ENCODE measurements at regions not wholly inside any gene's neighbourhood (a gene's known extent, or its start where the extent isn't known, plus 50 kb on each side); places are given as distances from the start of the nearest gene placed in this dataset.

GRCh38 chr10:4569151-4569550, 256.9 kb upstream of the AKR1E2 start:
- no peak for DNase-seq (ENCODE audit: low spot score)
- Histone ChIP-seq H3K4me1 (ENCODE audit: control insufficient read depth in 4 of 4, insufficient read depth in 4 of 4, low read length in 3 of 4) (no peaks in the 10 kb centered on the region), H3K9me3 (ENCODE audit: control insufficient read depth in 4 of 4, low read length in 3 of 4) (no peaks in the 10 kb centered on the region), H3K9ac (ENCODE audit: low read depth in 1 of 2, low read length in 2 of 2) (no peak overlapping the region), H3K36me3 (ENCODE audit: control insufficient read depth in 4 of 4, insufficient read depth in 3 of 4, low read depth in 1 of 4, low read length in 3 of 4) (no peaks in the 10 kb centered on the region), H3K27ac (ENCODE audit: low read depth in 1 of 2, low read length in 2 of 2) (no peak overlapping the region), H3K4me3 (ENCODE audit: low read depth in 1 of 3, low read length in 3 of 3) (no peak overlapping the region), H3K27me3 (ENCODE audit: control insufficient read depth in 4 of 4, insufficient read depth in 4 of 4, low read length in 3 of 4) (no peaks in the 10 kb centered on the region)
- TF ChIP-seq NR2F2 (IDR thresholded peaks at IDR 0.05) = no peak
- TF ChIP-seq, protein P1, sequence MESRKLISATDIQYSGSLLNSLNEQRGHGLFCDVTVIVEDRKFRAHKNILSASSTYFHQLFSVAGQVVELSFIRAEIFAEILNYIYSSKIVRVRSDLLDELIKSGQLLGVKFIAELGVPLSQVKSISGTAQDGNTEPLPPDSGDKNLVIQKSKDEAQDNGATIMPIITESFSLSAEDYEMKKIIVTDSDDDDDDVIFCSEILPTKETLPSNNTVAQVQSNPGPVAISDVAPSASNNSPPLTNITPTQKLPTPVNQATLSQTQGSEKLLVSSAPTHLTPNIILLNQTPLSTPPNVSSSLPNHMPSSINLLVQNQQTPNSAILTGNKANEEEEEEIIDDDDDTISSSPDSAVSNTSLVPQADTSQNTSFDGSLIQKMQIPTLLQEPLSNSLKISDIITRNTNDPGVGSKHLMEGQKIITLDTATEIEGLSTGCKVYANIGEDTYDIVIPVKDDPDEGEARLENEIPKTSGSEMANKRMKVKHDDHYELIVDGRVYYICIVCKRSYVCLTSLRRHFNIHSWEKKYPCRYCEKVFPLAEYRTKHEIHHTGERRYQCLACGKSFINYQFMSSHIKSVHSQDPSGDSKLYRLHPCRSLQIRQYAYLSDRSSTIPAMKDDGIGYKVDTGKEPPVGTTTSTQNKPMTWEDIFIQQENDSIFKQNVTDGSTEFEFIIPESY (IDR thresholded peaks at IDR 0.05) = no peak
- no peak for TF ChIP-seq CTCF (IDR thresholded peaks at IDR 0.05; ENCODE audit: low read depth, low read length, missing input control)
- TF ChIP-seq, protein P2, sequence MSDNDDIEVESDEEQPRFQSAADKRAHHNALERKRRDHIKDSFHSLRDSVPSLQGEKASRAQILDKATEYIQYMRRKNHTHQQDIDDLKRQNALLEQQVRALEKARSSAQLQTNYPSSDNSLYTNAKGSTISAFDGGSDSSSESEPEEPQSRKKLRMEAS (IDR thresholded peaks at IDR 0.05) = no peak
- 44% methylated on average over 3 of the region's 3 CpGs for WGBS

- Histone ChIP-seq H3K9ac (ENCODE audit: low read depth in 1 of 2, low read length in 2 of 2) (no peak overlapping the region), H3K27me3 (ENCODE audit: control insufficient read depth in 4 of 4, insufficient read depth in 4 of 4, low read length in 3 of 4) (no peaks in the 10 kb centered on the region), H3K4me1 (ENCODE audit: control insufficient read depth in 4 of 4, insufficient read depth in 4 of 4, low read length in 3 of 4) (no peaks in the 10 kb centered on the region), H3K27ac (ENCODE audit: low read depth in 1 of 2, low read length in 2 of 2) (no peak overlapping the region), H3K36me3 (ENCODE audit: control insufficient read depth in 4 of 4, insufficient read depth in 3 of 4, low read depth in 1 of 4, low read length in 3 of 4) (no peaks in the 10 kb centered on the region), H3K9me3 (ENCODE audit: control insufficient read depth in 4 of 4, low read length in 3 of 4) (no peaks in the 10 kb centered on the region), H3K4me3 (ENCODE audit: low read depth in 1 of 3, low read length in 3 of 3) (no peak overlapping the region)
- TF ChIP-seq, protein P1 (IDR thresholded peaks at IDR 0.05) = no peak
- TF ChIP-seq FOXA1 (IDR thresholded peaks at IDR 0.05) (no peak), EGR1 (IDR thresholded peaks at IDR 0.05; ENCODE audit: low read depth in 2 of 2) (no peak), RXRA (IDR thresholded peaks at IDR 0.05) (no peak), NR2F2 (IDR thresholded peaks at IDR 0.05) (no peak)
- TF ChIP-seq, protein P2 (IDR thresholded peaks at IDR 0.05) = no peak
- 77% methylated on average over 4 of the region's 4 CpGs for WGBS
- no peak for DNase-seq (ENCODE audit: low spot score)
Observed at GRCh38 chr10:4568731-4569130, 257.3 kb upstream of the AKR1E2 start.

DNA sequence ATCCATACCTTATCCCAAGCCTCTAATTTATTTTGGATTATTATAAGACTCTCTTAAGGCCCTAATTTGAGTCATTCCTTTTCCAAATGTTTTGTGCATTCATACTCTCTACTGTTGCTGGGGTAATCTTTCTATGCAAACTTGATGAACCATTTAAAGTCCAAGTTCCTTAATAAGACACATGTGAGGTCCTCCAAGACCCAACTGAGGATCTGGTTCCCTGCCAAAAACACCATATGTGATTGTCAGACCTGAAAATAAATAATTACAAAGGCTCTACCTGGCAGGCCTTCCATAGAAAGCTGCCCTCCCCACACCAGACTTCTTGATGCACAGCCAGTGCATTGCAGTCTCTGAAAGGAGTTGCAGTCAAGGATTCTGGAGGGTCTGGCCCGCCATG, 257.9 kb upstream of the AKR1E2 start:
- no peak for TF ChIP-seq REST (IDR thresholded peaks at IDR 0.05)
- no peak for TF ChIP-seq HNF4A (conservative IDR thresholded peaks at IDR 0.05)
- TF ChIP-seq YY1 (IDR thresholded peaks at IDR 0.05) = no peak
- TF ChIP-seq FOXA1 (IDR thresholded peaks at IDR 0.05) = no peak
- TF ChIP-seq, protein P1 (IDR thresholded peaks at IDR 0.05) = no peak
- no peak for TF ChIP-seq JUND (IDR thresholded peaks at IDR 0.05)
- no peak overlapping the region for H3K4me3 ChIP-seq (ENCODE audit: low read depth in 1 of 3, low read length in 3 of 3)
- H3K4me1 ChIP-seq (ENCODE audit: control insufficient read depth in 4 of 4, insufficient read depth in 4 of 4, low read length in 3 of 4) = no peaks in the 10 kb centered on the region
- no peaks in the 10 kb centered on the region for H3K9me3 ChIP-seq (ENCODE audit: control insufficient read depth in 4 of 4, low read length in 3 of 4)
- no peak for DNase-seq (ENCODE audit: low spot score)
- no peaks in the 10 kb centered on the region for H3K27me3 ChIP-seq (ENCODE audit: control insufficient read depth in 4 of 4, insufficient read depth in 4 of 4, low read length in 3 of 4)
- no peak overlapping the region for H3K27ac ChIP-seq (ENCODE audit: low read depth in 1 of 2, low read length in 2 of 2)
- H3K9ac ChIP-seq (ENCODE audit: low read depth in 1 of 2, low read length in 2 of 2) = no peak overlapping the region
- H3K36me3 ChIP-seq (ENCODE audit: control insufficient read depth in 4 of 4, insufficient read depth in 3 of 4, low read depth in 1 of 4, low read length in 3 of 4) = no peaks in the 10 kb centered on the region
- WGBS = 63% methylated on average over 1 of the region's 1 CpG

Measured in liver (tissue), 8 donors.